Daoy (cell line): ENCODE measurements at regions not wholly inside any gene's neighbourhood (a gene's known extent, or its start where the extent isn't known, plus 50 kb on each side); places are given as distances from the start of the nearest gene placed in this dataset.
"Not testable (repeated sequence)": the region's sequence is repeated elsewhere in the genome, so short reads cannot be mapped to it uniquely, and the experiment has no call there.

ENCODE experiments used
- DNase-seq: peaks from one replicate; pipeline ENCODE4 v3.0.0-alpha.2; 2015; ENCODE audit warnings: low read depth

DNA sequence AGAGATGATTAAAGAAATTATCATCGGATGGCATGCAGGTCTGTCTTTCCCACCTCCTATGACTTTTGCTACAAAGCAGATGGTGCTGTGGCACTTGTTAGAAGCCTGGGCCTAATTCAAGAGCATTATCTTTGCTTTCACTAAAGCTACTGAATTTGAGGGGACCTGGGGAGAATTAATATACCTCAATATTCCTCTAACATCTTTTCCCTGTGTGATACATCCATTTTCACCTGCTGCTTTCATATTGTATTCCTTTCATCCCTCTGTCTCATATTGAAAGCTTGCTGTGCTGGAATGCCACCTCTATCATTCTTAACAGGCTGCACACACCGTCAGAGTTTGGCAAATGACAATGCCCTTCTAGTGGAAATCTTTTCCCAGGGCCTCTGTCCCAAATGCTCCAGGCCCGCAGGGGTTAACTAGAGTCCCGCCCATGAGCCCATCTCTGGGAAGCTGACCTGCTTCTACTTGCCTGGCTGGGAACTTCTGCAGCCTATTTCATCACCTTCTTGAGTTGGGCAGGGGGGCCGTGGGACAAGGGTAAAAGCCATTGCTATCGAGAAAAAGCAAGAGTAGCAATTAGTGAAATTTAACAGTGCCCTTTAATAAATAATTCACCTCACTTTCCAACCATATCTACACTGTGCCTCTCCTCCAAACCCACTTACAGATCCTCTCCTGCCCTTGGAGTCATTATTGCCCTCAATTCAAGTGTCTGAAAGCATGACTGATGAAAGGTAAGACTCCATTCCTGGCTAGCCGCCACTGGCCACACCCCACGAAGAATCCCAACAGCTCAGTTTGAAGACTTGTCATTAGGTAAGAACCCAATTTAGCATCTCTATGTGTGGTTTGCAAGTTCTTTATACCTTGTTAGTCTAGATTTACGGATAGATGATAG is 126.7 kb upstream of the BTG1 start:
- DNase-seq: no peak

DNA sequence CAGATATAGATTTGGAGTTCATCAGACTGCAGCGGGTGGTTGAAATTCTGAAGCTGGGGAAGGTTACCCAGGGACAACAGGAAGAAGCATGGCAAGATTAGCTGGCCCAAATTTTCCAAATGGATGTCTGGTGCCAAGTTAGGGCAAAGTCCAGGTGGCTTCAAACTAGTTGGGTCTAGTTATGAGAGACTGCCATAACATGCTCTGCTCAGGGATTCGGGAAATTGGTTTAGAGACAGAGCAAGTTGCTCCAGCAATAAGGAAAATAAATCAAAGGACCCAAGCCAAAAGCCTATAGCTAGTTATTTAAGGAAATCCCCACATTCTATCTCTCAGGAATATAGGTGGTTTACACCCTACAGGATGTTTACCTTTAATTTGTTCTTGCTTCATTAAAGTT is 125.7 kb upstream of the BTG1 start:
- DNase-seq: no peak

DNA sequence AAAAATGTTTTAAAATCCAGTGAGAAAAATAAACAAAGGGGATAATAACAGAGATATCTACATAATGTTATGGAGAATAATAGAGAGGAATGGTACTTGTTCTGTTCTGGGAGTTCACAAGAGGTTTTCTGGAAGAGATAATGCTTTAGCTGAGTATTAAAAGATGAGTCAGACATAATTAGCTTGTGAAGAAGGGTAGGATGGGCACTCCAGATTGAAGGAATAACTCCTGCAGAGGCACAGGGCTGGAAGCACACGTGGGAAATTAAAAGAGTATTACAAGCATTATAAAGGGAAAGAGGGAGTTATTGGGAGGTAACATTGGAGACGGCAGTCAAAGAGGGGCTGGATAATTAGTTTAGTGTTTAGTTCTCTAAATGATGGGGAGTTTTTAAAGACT is 124.9 kb upstream of the BTG1 start:
- no peak for DNase-seq

DNA sequence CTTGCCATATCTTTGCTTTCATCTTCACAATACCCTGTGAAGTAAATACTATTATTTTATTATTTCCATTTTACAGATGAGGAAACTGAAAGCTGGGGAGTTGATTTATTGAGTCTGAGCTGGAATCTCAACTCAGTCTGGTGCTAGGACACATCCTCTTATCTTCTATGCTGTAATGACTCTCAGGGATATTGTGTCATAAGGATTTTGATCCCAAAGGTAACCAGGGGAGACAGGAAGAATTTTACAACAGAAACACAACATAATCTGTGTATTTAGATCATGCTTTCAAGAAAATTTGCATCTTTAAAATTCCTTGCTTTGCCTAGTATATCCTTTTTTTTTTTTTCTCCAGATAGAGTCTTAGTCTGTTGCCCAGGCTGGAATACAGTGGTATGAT is 123.3 kb upstream of the BTG1 start:
- DNase-seq: no peak

DNA sequence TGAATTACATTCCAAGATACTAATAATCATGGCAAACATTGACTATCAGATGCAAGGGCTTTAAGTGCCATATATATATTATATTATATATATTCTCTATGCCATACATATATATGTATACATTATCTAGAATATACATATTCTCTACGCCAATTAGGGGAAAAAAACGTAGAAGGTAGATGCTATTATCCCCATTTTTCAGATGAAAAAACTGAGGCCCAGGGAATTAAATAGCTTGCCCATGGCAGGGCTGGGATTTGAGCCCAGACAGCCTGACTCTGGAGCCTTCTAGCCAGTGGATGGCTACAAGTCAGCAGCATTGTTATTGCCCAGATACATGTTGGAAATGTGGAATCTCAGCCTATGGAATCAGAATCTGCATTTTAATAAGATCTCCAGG is 116.0 kb upstream of the BTG1 start:
- no peak for DNase-seq

DNA sequence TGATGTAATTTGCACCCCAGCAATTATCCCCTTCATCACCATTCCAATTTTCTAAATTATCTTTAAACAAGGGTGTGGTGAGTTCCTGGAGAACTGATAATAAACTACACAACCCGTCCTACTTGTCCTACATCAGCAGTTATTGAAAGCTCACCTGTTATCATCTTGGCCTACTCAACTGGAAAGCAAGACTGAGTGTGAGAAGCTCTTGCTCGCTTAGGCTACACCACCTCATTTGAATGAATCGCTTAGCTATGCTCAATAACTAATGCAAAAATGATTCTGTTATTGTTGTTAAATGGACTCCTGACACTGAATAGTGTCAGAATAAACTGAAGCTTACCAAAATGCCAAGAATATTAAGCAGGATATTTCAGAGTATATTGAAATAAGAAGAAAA is 115.4 kb upstream of the BTG1 start:
- DNase-seq: no peak

DNA sequence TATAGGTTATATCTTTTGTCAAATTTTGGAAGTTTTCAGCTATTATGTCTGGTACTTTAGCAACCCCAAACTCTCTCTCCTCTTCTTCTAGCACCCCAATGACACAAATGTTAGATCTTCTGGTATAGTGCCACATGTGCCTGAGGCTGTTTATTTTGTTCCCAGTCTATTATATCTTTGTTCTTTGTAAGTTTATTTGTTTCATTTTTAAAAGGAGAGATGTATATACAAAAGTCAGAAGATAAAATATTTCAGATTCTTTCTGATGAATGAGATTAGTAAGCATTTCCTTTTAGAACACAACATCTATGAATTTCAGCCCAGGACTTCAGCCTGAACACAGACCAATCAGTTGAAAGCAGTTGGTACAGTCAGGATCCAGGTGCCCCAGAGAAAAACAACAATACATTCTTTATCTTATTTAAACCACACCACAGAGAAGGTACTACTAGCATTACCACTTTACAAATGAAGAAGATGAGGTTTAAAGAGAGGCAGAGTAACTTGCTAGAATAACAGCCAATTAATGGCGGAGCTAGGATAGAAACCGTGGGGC is 114.1 kb upstream of the BTG1 start:
- no peak for DNase-seq

DNA sequence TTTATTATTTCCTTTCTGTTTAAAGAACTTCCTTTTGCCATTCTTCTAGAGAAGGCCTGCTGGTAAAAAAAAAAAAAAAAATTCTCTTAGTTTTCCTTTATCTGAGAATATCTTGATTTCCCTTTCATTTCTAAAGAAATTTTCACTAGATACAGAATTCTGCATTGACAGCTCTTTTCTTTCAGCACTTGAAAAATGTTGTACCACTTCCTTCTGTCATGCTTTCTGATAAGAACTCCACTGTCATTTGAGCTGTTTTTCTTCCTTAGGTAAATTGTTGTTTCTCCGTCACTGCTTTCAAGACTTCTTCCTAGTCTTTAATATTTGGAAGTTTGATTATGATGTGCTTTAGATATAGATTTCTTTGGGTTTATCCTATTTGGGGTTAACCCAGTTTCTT is 113.6 kb upstream of the BTG1 start:
- DNase-seq: no peak

DNA sequence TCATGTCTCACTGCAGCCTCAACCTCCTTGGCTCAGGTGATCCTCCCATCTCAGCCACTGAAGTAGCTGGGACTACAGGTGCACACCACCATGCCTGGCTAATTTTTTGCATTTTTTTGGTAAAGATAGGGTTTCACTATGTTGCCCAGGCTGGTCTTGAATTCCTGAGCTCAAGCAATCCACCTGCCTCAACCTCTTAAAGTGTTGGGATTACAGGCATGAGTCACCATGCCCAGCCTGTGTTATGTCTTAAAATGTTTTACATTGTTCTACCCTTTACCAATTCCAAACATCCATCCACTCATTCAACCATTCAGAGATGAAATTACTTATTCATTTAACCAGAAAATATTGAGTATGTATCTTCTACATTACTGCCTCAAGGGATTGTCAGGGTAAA is 111.6 kb upstream of the BTG1 start:
- DNase-seq: no peak

DNA sequence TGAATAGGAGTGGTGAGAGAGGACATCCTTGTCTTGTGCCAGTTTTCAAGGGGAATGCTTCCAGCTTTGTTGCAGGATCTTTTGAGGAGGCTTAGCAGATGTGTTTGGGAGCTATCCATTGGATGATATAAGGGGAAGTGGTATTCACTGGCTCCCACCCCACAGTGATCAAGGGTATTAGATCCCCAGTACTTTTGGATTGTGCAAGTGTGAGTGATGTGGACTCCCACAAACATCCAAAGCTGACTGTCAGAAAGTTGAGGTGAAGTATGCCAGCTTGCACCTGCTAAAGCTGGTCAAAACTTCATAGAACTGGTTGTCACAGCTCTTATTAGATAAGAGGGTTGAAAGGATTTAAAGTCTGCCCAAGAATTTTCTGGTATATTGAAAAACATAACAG is 110.1 kb upstream of the BTG1 start:
- DNase-seq: no peak

DNA sequence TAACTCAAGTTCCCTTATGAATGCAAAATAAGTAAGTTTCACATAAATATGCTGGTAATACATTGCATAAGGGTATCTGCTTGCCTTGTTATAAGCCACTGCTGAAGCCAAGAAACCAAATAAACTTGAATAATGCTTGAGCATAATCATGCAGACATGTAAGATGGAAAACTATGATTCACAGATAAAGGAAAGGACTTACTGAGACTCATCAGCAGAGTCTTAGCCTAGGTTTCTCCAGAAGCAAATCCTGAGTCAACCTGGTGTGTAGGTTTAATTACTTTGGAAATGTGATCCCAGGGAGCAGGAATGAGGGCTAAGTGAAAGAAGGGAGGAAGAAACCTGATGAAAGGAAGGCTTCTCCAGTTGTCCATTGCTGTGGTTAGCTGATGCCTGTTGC is 107.7 kb upstream of the BTG1 start:
- peak; percentile 5 for DNase-seq

DNA sequence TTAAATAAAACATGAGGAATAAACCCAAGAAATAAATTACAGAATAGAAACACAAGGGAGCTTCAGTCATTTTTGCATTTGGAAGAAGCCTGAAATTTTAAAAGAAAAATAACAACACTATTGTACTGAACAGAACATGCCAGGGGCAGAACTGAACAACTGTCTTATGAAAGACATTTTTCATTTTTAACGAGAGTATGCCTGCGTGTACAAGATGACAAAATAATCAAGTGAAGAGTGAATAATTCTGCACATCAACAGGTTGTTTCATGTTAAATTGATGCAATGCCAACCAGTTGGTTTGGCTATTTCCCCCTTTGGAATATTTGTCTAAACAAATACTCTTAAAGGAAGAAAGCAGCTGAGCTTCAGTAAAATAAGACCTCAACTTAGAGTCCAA is 103.3 kb upstream of the BTG1 start:
- DNase-seq: no peak

DNA sequence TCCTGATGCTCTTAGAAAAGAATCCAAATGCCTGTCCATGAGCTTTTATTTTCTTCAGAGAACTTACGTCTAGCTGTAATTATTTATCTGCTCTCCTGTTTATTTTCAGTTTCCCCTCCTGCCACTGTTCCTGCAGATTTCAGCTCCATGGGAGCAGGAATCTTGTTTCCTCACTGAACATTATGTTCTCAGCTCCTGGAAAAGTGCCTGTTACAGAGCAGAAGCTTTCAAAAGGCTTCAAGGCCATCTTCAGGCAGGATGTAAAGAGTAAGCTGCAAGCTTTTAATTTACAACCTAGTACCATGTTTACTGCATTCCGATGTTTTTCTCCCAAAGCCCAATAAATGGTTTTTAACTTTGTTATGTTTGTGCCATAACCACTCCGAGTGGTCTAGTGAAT is 98.4 kb upstream of the BTG1 start:
- DNase-seq: no peak

DNA sequence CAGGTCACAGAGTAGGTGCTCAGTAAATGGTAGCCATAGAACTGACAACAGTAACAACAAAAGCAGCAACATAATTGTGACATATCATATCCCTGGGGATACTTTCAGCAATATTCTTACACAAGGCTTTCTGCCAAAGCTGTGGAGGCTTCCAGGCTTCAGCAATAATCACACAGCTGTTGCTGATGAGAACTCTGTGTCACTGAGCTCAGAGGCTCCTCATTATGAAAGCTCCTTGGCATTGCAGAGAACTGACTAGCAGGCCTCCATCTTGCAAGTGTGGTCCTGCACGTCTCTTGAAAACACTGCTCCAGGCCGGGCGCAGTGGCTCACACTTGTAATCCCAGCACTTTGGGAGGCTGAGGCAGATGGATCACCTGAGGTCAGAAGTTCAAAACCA is 97.3 kb upstream of the BTG1 start:
- no peak for DNase-seq

DNA sequence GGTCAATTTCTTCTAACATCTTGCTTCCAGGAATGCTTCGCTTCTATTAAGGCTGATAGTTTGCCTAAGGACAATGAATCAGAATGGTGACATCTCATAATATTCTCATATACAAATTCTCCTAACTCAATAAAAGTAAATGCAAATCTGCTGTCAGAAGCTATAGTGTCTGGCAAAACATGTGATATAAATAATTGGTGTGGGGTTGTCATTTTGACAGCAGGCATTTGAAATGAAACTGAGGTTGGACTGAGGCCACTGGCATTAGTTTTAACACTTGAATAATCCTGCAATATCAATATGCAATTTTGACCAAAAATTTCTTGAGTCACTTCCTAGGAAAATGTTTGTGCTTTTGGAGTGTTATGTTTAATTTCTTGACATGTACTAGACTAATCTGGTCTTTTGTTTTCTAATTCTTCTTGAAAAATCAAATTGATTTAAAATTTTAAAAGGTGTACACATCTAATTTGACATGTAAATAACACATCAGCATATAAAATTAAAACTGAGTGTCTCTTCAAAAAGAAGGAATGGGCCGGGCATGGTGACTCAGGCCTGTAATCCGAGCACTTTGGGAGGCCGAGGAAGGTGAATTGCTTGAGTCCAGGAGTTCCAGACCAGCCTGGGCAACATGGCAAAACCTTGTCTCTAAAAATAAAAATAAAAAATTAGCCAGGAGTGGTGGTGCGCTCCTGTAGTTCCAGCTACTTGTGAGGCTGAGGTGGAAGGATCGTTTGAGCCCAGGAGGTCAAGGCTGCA is 92.3 kb upstream of the BTG1 start:
- DNase-seq: no peak

DNA sequence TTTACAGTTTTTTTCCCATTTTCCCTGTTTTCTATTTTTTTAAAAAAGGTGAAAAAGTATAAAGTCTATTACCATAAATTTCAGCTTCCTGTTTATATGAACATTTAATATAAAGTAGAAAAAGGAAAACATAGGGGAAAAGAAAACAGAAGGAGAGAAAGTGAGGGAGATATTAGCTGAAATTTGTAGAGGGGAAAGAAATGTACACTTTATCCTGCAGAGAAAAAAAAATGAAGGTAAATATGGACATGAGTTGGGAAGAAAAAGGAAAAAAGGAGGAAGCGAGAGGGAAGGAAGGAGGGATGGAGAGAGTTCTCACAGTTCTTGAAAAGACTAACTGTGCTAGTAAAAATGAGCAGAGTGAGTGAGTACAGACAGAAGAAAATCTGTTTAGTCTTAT is 91.6 kb upstream of the BTG1 start:
- no peak for DNase-seq

DNA sequence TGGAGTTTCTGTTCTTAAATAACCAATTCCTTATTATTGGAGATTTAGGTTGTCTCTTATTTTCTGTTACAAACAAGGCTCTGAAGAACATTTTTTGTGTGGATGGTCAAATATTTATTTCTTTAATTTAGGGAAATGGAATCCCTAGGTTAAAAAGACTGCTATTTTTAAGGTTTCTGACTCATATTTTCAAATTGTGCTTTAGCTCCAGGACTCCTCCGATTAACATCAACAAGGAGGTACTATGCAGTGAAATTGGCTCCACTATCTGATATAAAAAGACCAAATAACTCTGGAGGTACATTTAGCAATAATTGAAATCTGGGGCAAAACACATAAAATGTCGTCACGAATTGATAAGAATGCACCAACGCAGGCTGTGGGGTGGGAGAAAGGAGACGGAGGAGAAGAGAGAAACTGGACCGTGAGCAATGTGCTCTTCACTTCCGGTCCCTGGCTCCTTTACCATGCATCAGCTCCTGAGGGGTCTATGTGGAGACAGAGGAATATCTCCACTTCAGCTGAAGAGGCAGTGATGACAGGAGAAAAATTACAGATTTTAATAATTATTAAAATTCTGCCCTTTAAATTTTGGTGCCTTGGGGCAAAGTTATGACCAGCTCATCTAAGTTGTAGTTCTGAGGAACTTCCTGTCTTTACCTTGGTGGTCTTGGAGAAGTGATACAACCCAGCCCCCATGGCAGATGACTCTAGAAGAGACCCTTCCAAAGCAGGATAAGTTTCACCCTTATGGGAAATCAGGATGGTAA is 90.2 kb upstream of the BTG1 start:
- DNase-seq: no peak

DNA sequence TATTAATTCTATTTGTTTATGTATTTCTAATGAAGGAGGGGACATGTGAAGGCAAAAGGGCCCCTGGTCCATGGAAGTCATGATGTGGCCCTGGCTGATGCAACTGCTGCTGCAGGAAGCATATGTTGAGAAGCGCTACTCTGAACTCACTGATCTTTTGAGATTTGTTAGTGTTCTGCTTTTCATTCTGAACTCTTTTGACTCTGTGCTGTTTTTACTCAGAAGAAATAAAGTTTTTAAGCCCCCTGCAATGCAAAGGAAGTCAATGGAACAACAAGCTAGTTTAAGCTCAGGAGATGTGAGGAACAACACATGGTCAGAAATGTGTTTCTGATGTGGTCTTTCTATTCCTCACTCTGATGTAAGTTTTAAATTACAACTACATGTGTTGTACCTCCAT is 88.9 kb upstream of the BTG1 start:
- no peak for DNase-seq

DNA sequence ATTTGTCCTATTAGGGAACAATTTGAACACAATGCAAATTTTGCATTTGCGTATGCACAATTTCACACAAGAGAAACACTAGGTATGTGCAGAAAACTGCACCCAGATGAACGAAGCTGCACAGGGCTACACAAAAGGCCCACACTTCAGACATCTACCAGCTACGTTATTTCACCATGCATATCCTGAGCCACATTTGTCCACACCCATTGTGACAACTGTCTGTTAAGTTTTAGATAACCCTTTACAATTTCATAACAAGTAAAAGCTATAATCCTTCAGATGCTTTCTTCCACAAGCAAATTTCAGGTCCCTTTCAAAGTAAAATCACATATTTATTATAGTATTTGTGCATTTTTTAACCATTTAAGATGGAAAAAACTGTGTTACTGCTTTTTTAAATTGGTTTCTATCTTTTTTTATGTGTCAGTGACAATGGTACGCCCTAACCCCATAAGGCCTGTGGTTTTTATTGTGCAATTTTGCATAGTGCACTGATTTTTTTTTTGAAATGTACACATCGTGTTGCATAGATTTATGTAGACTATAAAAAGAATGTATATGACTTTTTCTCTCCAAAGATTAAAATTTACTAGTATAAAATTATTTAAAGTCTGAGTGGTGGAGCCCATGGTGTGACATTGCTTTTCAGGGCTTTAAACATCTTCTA is 87.8 kb upstream of the BTG1 start:
- no peak for DNase-seq

DNA sequence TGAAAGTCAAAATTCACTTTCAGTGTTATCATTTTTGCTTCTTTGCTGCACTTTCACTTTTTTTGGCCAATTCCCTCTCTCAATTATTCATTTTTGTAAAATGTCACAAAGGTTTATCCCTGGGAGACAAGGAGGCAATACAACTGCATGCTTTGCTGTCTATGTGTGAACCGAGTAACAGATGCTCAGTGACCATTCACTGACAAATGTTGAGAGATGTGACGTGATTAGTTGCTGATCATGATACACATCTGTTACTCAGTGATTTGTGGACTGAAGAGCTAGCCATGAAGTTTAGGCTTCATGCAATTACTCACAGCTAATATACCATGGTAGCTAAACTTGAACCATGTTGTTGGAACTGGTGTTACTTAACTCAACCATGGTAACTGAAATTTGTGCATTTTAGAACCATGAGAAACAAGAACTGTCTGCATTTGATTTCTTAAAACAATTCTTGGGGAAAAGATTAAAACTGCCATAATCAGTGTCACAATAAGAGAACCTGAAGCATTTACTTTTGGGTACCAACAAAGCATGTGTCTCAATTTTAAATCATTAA is 86.8 kb upstream of the BTG1 start:
- not testable (repeated sequence) for DNase-seq

DNA sequence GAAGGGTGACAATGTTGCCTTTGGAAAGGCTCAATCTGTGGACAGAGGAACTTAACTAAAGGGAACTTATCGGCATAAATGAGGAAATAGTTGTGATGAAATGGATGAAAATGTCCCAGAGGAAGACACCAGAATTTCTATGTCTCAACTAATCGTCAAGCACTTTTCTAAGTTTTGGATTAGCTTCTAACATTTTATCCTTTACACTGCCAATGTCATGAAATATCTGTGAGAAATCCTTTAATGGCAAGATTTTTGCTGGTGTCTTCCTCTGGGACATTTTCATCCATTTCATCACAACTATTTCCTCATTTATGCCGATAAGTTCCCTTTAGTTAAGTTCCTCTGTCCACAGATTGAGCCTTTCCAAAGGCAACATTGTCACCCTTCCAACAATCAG is 86.3 kb upstream of the BTG1 start:
- DNase-seq: not testable (repeated sequence)
